ENCODE measurements at regions not wholly inside any gene's neighbourhood (a gene's known extent, or its start where the extent isn't known, plus 50 kb on each side); places are given as distances from the start of the nearest gene placed in this dataset.
"Not testable (repeated sequence)": the region's sequence is repeated elsewhere in the genome, so short reads cannot be mapped to it uniquely, and the experiment has no call there.

DNA sequence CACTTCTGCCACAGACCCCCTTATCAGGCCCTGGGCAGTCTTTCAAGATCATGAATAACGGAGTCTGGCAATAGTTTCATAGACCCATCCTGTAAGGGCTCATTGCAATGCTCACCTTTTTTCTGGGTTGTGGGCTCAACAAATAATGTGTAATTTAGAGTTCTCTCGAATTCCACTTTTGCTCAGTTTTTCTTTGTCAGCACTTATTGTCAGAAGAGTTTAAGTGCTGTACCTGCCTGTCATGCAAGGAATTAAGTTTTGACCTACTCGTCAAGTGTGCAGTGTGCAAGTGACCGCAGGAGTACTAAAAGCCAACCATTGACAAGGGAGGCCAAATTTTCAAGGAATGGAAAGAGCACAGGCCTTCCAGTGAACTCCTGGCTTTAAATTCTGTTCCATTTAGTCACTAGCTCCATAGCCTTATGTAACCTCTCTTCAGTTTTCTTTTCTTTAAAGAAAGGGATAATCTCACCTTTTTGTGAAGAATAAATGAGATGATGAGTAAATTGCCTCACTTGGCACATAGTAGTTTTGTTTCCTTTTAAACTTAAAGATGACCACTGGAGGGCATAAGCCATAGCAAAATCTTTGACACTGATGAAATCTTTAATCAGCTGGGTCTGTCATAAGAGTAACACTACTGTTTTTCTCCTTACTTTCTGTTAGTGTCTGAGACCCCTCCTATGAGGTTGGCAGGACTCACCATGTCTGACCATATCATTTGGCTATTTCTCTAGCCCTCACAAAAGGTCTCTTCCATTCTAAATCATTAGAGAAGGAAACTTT lies 313.3 kb downstream of the TYW1 start:
- Histone ChIP-seq H3K27ac (no peak overlapping the region), H3K27me3 (no peaks in the 10 kb centered on the region), H3K4me1 (peaks cover 0 to 14% (median 3%) of the 10 kb centered on the region in 4 donors), H3K4me3 (no peak overlapping the region), H3K9me3 (no peaks in the 10 kb centered on the region), H3K36me3 (peaks cover 59 to 100% (median 99%) of the 10 kb centered on the region in 4 donors)
- WGBS, 5 donors: 92 to 97% (median 94%) methylated on average over 4 of the region's 4 CpGs
- no peak for DNase-seq
- intact Hi-C loops (cut with DNase I; ENCODE audit: low total_unique reads): no loop called here
- TF ChIP-seq EP300 (IDR thresholded peaks at IDR 0.05) (no peak), POLR2AphosphoS5 (IDR thresholded peaks at IDR 0.05) (no peak), POLR2A (IDR thresholded peaks at IDR 0.05) (no peak)
- TF ChIP-seq, protein P1, sequence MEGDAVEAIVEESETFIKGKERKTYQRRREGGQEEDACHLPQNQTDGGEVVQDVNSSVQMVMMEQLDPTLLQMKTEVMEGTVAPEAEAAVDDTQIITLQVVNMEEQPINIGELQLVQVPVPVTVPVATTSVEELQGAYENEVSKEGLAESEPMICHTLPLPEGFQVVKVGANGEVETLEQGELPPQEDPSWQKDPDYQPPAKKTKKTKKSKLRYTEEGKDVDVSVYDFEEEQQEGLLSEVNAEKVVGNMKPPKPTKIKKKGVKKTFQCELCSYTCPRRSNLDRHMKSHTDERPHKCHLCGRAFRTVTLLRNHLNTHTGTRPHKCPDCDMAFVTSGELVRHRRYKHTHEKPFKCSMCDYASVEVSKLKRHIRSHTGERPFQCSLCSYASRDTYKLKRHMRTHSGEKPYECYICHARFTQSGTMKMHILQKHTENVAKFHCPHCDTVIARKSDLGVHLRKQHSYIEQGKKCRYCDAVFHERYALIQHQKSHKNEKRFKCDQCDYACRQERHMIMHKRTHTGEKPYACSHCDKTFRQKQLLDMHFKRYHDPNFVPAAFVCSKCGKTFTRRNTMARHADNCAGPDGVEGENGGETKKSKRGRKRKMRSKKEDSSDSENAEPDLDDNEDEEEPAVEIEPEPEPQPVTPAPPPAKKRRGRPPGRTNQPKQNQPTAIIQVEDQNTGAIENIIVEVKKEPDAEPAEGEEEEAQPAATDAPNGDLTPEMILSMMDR (IDR thresholded peaks at IDR 0.05): no peak

DNA sequence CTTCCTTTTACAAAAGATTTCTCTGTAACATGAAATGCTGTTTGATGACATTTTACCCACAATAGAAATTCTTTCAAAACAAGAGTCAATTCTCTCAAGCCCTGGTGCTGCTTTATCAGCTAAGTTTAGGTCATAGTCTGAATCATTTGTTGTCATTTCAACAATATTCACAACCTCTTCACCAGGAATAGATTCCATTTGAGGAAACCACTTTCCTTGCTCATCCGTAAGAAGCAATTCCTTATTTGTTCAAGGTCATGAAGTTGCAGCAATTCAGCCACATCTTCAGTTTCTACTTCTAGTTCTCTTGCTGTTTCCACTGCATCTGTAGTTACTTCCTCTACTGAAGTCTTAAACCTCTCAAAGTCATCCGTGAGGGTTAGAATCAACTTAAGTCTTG lies 315.3 kb downstream of the TYW1 start:
- no peak for TF ChIP-seq EP300 (IDR thresholded peaks at IDR 0.05)
- no peak for TF ChIP-seq POLR2AphosphoS5 (IDR thresholded peaks at IDR 0.05)
- no peak for TF ChIP-seq POLR2A (IDR thresholded peaks at IDR 0.05)
- TF ChIP-seq, protein P1 (IDR thresholded peaks at IDR 0.05): no peak
- WGBS, 5 donors: 79 to 94% (median 87%) methylated on average over 2 of the region's 2 CpGs
- no peaks in the 10 kb centered on the region for H3K27me3 ChIP-seq
- DNase-seq: no peak
- H3K9me3 ChIP-seq: no peaks in the 10 kb centered on the region
- intact Hi-C loops (cut with DNase I; ENCODE audit: low total_unique reads): no loop called here
- peaks cover 63 to 100% (median 100%) of the 10 kb centered on the region in 4 donors for H3K36me3 ChIP-seq
- no peak overlapping the region for H3K27ac ChIP-seq
- no peak overlapping the region for H3K4me3 ChIP-seq
- H3K4me1 ChIP-seq: no peaks in the 10 kb centered on the region

DNA sequence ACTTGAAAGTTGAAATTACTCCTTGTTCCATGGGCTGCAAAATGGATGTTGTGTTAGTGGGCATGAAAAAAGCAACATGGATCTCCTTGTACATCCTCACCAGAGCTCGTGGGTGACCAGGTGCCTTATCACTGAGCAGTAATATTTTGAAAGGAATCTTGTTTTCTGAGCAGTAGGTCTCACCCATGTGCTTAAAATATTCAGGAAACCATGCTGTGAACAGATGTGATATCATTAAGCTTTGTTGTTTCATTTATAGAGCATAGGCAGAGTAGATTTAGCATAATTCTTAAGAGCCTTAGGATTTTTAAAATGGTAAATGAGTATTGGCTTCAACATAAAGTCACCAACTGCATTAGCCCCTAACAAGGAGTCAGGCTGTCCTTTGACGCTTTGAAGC lies 316.6 kb downstream of the TYW1 start:
- H3K27ac ChIP-seq: no peak overlapping the region
- no peaks in the 10 kb centered on the region for H3K4me1 ChIP-seq
- intact Hi-C loops (cut with DNase I; ENCODE audit: low total_unique reads): no loop called here
- no peak for DNase-seq
- H3K27me3 ChIP-seq: no peaks in the 10 kb centered on the region
- WGBS, 5 donors: 88 to 100% (median 91%) methylated on average over 2 of the region's 2 CpGs
- H3K9me3 ChIP-seq: no peaks in the 10 kb centered on the region
- TF ChIP-seq EP300 (IDR thresholded peaks at IDR 0.05) (no peak), POLR2A (IDR thresholded peaks at IDR 0.05) (no peak), POLR2AphosphoS5 (IDR thresholded peaks at IDR 0.05) (no peak)
- TF ChIP-seq, protein P1 (IDR thresholded peaks at IDR 0.05): no peak
- peaks cover 68 to 100% (median 100%) of the 10 kb centered on the region in 4 donors for H3K36me3 ChIP-seq
- H3K4me3 ChIP-seq: no peak overlapping the region

DNA sequence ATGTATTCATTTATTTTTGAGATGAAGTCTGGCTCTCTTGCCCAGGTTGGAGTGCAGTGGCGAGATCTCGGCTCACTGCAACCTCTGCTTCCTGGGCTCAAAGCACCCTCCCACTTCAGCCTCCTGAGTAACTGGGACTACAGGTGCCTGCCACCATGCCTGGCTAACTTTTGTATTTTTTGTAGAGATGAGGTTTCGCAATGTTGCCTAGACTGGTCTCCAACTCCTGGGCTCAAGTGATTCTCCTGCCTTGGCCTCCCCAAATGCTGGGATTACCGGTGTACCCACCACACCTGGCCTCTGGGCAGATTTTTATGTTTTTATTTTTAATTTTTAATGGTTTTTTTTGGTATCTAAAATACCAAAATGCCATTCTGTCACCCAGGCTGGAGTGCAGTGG lies 320.3 kb downstream of the TYW1 start:
- WGBS, 5 donors: 93 to 98% (median 96%) methylated on average over 4 of the region's 4 CpGs
- H3K27ac ChIP-seq; intact Hi-C loops (cut with DNase I; ENCODE audit: low total_unique reads); H3K4me1 ChIP-seq; H3K4me3 ChIP-seq; H3K9me3 ChIP-seq; H3K27me3 ChIP-seq; DNase-seq: not testable (repeated sequence)
- H3K36me3 ChIP-seq: peaks cover 42 to 95% (median 90%) of the 10 kb centered on the region in 4 donors

DNA sequence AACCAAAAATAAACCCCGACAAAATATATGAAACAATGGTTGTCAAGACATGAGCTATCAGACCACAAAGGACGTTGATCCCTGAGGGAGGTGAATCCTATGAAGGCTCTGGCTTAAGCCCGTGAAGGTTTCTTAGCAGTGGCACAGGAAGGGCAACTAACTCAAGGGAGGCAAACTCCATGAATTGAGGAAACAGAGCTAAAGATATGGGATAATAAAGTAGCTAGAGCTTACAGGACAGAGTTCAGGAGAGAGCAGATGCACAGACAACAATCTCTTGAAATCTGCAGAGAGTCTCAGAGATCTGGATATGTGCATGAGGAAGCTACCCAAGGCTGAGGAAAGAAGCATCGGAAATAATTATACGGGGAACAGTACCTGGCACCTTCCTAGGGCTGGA lies 331.6 kb downstream of the TYW1 start:
- DNase-seq; H3K27ac ChIP-seq; H3K36me3 ChIP-seq; intact Hi-C loops (cut with DNase I; ENCODE audit: low total_unique reads); H3K9me3 ChIP-seq; H3K4me3 ChIP-seq; H3K4me1 ChIP-seq; H3K27me3 ChIP-seq: not testable (repeated sequence)
- WGBS, 5 donors: 81 to 91% (median 81%) methylated on average over 4 to 5 of the region's 5 CpGs

DNA sequence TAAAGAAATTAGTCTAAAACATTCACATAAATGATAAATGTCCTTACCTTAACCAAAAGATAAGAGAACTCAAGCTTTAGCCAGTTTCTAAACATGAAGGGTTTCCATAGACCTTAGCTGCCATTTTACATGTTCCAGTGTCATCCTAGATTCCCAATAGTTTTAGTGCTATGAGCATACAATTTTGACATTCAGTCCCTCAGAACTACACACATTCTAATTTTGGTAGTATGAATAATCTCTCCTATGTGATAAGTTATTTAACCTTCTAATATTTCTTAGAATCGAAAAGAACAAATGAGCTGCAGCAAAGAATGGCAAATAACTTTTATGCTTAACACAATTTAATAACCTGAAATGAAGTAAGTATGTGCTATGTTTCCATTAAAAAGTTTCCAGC lies 338.5 kb downstream of the TYW1 start:
- H3K9me3 ChIP-seq; H3K4me3 ChIP-seq; H3K27me3 ChIP-seq; H3K4me1 ChIP-seq; H3K27ac ChIP-seq; intact Hi-C loops (cut with DNase I; ENCODE audit: low total_unique reads); DNase-seq: not testable (repeated sequence)
- peaks cover 9 to 11% (median 10%) of the 10 kb centered on the region in 4 donors for H3K36me3 ChIP-seq
- 77 to 96% (median 94%) methylated on average over 1 of the region's 1 CpG for WGBS, 5 donors

DNA sequence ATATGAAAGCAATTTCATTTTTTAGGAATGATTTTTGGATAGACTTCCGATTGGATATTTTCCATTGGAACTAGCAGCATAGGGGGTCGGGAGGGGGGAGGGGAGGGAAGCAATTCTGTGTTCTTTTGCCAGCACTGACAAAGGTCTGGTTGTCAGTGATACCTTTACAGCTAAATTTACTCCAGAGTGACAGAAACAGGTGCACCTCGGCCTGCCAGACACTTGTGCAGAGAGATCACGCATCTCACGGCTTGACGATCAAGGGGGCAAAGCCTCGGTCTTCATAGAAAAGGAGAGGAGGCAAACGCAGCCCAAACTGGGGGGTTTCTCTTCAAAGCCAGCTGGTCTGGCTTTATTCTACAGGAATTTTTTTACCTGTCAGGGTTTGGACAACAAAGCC lies 339.0 kb downstream of the TYW1 start:
- H3K27me3 ChIP-seq; H3K27ac ChIP-seq; intact Hi-C loops (cut with DNase I; ENCODE audit: low total_unique reads); DNase-seq; H3K4me3 ChIP-seq; H3K9me3 ChIP-seq; H3K4me1 ChIP-seq: not testable (repeated sequence)
- H3K36me3 ChIP-seq: peaks cover 9 to 16% (median 14%) of the 10 kb centered on the region in 4 donors
- WGBS, 5 donors: 43 to 82% (median 71%) methylated on average over 1 to 4 of the region's 8 CpGs; no CpG with 5 or more reads in 2 of the 5 donors

DNA sequence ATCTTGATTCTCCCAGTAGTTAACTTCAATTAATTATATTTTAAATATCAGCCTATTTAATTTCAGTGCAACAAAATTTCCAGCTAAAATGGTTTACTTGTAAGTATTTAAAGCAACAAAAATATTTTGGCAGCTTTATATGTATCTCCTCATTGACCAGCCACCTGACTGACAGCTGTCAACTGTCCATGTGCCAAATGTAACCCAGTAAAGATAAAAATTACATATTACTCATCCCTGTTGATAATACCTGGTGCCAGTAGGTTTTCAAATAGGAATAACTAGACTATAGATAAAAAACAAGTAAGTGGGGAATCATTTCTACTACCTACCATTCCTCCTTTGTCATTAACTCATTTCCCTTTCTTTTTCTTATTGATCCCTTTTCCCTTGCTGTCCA lies 341.9 kb downstream of the TYW1 start:
- H3K4me3 ChIP-seq; H3K4me1 ChIP-seq; H3K9me3 ChIP-seq; intact Hi-C loops (cut with DNase I; ENCODE audit: low total_unique reads); H3K27ac ChIP-seq; DNase-seq; H3K27me3 ChIP-seq: not testable (repeated sequence)
- H3K36me3 ChIP-seq: peaks cover 9 to 45% (median 26%) of the 10 kb centered on the region in 4 donors
